ENCODE measurements at regions not wholly inside any gene's neighbourhood (a gene's known extent, or its start where the extent isn't known, plus 50 kb on each side); places are given as distances from the start of the nearest gene placed in this dataset.

GRCh38 chr2:109679225-109679624, 65.1 kb downstream of the SOWAHC start:
- WGBS (ENCODE audit: insufficient coverage) = 93% methylated on average over 3 of the region's 3 CpGs
- TF ChIP-seq, protein P1, sequence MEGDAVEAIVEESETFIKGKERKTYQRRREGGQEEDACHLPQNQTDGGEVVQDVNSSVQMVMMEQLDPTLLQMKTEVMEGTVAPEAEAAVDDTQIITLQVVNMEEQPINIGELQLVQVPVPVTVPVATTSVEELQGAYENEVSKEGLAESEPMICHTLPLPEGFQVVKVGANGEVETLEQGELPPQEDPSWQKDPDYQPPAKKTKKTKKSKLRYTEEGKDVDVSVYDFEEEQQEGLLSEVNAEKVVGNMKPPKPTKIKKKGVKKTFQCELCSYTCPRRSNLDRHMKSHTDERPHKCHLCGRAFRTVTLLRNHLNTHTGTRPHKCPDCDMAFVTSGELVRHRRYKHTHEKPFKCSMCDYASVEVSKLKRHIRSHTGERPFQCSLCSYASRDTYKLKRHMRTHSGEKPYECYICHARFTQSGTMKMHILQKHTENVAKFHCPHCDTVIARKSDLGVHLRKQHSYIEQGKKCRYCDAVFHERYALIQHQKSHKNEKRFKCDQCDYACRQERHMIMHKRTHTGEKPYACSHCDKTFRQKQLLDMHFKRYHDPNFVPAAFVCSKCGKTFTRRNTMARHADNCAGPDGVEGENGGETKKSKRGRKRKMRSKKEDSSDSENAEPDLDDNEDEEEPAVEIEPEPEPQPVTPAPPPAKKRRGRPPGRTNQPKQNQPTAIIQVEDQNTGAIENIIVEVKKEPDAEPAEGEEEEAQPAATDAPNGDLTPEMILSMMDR (IDR thresholded peaks at IDR 0.05) = no peak

GRCh38 chr2:109679626-109680025, 65.5 kb downstream of the SOWAHC start:
- Histone ChIP-seq H3K9me3 (ENCODE audit: control insufficient read depth, insufficient read depth, low read length) (no peaks in the 10 kb centered on the region), H3K4me1 (ENCODE audit: control insufficient read depth, insufficient read depth, low read length) (no peaks in the 10 kb centered on the region), H3K4me3 (ENCODE audit: low read length) (no peak overlapping the region), H3K36me3 (ENCODE audit: control insufficient read depth, insufficient read depth, low read length) (no peaks in the 10 kb centered on the region), H3K27ac (ENCODE audit: low read length) (no peak overlapping the region), H3K27me3 (ENCODE audit: control insufficient read depth, insufficient read depth, low read length) (no peaks in the 10 kb centered on the region)
- no peak overlapping the region for H3K4me3 Mint-ChIP-seq
- no peaks in the 10 kb centered on the region for H3K36me3 Mint-ChIP-seq
- WGBS (ENCODE audit: insufficient coverage) = 96% methylated on average over 5 of the region's 5 CpGs
- no peak overlapping the region for H3K27ac Mint-ChIP-seq
- H3K27me3 Mint-ChIP-seq (ENCODE audit: low read depth in 2 of 2) = peaks cover 0 to 6% of the 10 kb centered on the region in 2 donors
- intact Hi-C loops (cut with micrococcal nuclease) = no loop called here
- H3K9me3 Mint-ChIP-seq = no peaks in the 10 kb centered on the region
- H3K4me1 Mint-ChIP-seq = no peaks in the 10 kb centered on the region
- TF ChIP-seq, protein P1 (IDR thresholded peaks at IDR 0.05) = no peak
- DNase-seq (no peak), ATAC-seq (no peak)

More at GRCh38 chr2:109679225-109679624, 65.1 kb downstream of the SOWAHC start:
- intact Hi-C loops (cut with micrococcal nuclease) = no loop called here
- Mint-ChIP-seq H3K27me3 (ENCODE audit: low read depth in 2 of 2) (peaks cover 0 to 6% of the 10 kb centered on the region in 2 donors), H3K36me3 (no peaks in the 10 kb centered on the region), H3K27ac (no peak overlapping the region), H3K9me3 (no peaks in the 10 kb centered on the region), H3K4me3 (no peak overlapping the region), H3K4me1 (no peaks in the 10 kb centered on the region)
- no peaks in the 10 kb centered on the region for H3K27me3 ChIP-seq (ENCODE audit: control insufficient read depth, insufficient read depth, low read length)
- H3K27ac ChIP-seq (ENCODE audit: low read length) = no peak overlapping the region
- no peaks in the 10 kb centered on the region for H3K4me1 ChIP-seq (ENCODE audit: control insufficient read depth, insufficient read depth, low read length)
- ATAC-seq = no peak
- no peaks in the 10 kb centered on the region for H3K9me3 ChIP-seq (ENCODE audit: control insufficient read depth, insufficient read depth, low read length)
- no peak for DNase-seq
- H3K36me3 ChIP-seq (ENCODE audit: control insufficient read depth, insufficient read depth, low read length) = no peaks in the 10 kb centered on the region
- H3K4me3 ChIP-seq (ENCODE audit: low read length) = no peak overlapping the region

GRCh38 chr2:109680523-109681297, 66.5 kb downstream of the SOWAHC start:
- no peaks in the 10 kb centered on the region for H3K4me1 ChIP-seq (ENCODE audit: control insufficient read depth, insufficient read depth, low read length)
- Mint-ChIP-seq H3K36me3 (no peaks in the 10 kb centered on the region), H3K4me3 (no peak overlapping the region), H3K27ac (no peak overlapping the region), H3K27me3 (ENCODE audit: low read depth in 2 of 2) (peaks cover 0 to 3% of the 10 kb centered on the region in 2 donors), H3K9me3 (no peaks in the 10 kb centered on the region), H3K4me1 (no peaks in the 10 kb centered on the region)
- no peak for DNase-seq
- TF ChIP-seq, protein P1 (IDR thresholded peaks at IDR 0.05) = no peak
- no peaks in the 10 kb centered on the region for H3K36me3 ChIP-seq (ENCODE audit: control insufficient read depth, insufficient read depth, low read length)
- no peak overlapping the region for H3K4me3 ChIP-seq (ENCODE audit: low read length)
- 75% methylated on average over 11 of the region's 11 CpGs for WGBS (ENCODE audit: insufficient coverage)
- no peak overlapping the region for H3K27ac ChIP-seq (ENCODE audit: low read length)
- no peaks in the 10 kb centered on the region for H3K9me3 ChIP-seq (ENCODE audit: control insufficient read depth, insufficient read depth, low read length)
- ATAC-seq = no peak
- H3K27me3 ChIP-seq (ENCODE audit: control insufficient read depth, insufficient read depth, low read length) = no peaks in the 10 kb centered on the region
- intact Hi-C loops (cut with micrococcal nuclease) = no loop called here
